ENCODE measurements at regions not wholly inside any gene's neighbourhood (a gene's known extent, or its start where the extent isn't known, plus 50 kb on each side); places are given as distances from the start of the nearest gene placed in this dataset.

DNA sequence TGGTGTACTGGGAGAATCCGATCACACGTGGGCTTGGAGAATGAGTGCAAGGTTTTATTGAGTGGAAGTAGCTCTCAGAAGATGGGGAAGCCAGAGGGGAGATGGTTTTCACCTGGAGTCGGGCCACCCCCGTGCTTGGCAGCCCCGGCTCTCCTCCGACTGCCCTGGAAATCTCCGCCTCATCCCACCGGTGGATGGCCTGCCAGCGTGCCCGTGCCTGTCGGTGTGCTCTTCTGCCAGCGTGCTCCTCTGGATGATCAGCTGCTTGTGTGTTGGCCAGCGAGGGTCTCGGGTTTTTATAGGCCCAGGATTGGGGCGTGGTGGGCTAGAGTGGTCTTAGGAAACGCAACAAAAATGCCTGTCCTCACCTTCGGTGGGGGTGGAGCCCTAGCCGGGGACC is 368.0 kb downstream of the FAT4 start:
- DNase-seq = no peak

DNA sequence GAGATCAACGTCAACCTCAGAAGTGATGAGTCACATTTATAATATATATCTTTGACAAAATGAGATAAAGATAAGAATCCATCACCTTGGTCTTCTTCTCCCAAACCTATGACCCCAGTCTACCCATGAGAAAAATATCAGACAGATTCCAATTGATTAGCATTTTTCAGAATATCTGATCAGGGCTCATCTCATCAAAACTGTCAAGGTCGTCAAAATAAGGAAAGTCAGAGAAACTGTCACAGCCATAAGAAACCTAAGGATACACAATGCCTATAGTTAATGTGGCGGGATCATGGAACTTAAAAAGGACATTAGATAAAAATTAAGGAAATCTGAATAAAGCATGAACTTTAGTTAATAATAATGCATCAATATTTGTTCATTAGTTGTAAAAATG is 374.1 kb downstream of the FAT4 start:
- no peak for DNase-seq

DNA sequence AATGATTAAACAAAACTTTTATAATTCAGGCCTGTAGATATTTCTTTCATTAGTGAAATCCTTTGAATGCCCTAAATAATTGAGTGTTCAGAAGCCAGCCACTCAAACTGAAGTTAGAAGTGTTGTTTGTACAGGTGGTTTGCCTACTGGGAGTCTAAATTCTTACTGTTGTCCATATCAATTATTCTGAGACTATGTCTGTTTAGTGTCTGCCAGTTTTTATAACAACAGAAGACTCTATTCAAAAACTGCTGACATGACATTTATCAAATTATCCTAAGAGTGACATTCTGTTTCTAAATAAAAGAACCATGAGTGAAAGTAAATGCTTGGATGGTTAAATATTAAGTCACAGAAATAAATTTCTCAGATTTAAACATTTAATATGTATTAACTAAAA is 375.1 kb downstream of the FAT4 start:
- no peak for DNase-seq

DNA sequence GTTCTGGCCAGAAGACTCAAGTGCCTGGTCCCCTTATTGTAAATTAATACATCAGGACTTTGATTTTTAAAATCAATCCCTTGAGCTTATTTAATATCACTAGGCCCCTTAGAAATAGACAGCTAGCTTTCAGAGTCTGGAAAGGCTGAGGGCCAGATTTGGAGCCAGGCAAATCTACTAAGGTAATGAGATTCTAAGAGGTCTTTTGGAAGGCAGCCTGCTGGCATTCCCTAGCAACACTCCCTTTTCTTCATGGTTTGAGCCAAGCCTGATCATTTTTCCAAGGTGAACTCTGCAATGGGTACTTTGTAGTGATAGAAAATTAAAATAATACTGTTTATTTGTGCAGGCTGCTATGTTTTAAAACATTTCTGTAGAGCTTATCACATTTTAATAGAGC is 378.5 kb downstream of the FAT4 start:
- no peak for DNase-seq

DNA sequence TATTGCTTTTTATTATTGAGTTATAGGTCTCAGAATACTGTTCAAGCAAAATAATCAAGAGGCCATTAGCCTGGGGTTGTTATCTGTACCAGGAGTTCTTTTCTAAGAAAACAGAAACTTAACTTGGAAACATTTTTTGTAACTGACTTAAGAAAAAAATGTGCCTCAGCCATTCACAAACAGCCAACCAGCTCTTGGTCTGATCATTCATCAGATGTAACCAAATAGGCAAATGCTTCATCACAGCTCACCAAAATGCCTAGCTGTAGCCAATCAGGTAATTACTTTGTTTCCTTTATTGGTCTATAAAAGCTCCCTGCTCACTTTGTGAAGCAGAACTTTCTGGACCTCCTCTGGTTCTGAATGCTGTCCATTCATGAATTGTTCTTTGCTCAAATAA is 387.7 kb downstream of the FAT4 start:
- no peak for DNase-seq

DNA sequence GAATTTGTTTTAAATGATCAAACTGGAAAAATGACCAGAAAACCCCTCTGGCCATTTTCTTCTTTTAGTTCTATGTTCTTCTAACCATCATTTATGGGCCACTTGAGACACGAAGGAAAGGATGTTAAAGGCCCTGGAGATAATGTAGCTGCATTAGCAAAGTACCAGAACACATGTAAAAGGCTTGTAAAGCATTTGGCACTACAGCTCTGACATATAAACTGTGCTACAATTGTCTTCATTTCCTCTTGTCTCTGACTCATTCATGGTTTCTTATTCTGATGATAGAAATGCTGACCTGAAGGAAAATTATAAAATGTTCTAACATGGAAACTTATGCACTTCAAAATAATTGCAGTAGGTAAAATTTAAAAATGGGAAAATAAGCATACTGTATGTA is 388.7 kb downstream of the FAT4 start:
- no peak for DNase-seq

DNA sequence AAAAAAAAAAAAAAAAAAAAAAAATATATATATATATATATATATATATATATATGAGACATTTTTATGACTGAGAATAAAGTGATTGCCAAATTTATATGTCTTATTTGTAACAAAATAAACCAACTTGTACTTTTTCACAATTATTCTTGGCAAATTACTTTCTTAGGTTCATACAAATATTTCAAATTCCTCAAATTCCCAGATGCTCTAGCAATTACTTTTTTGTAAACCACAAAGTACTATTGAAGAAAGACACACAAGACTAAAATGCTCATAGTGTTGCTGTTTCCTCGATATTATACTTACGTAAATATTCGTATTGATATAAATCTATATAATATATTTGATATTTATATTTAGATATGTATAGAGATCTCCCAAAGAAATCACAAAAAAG is 390.0 kb downstream of the FAT4 start:
- DNase-seq = no peak

DNA sequence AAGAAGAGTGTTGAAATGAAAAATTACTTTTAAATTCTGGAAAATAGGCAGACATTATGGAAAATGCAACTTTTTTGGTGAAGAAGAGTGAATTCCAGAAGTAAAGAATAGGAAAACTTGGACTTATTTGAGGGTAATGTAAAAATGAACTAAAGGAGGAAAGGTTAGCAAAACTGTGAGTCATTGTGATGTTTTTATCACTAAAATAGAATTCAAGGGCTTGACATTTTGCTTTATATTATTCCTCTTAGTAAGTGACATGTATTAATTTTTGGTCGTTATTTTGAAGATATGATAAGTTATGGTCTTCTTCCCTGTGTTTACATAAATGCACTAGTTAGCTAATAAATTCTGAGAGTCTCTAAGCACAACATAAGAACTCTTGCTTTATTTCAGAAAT is 390.9 kb downstream of the FAT4 start:
- DNase-seq = no peak

DNA sequence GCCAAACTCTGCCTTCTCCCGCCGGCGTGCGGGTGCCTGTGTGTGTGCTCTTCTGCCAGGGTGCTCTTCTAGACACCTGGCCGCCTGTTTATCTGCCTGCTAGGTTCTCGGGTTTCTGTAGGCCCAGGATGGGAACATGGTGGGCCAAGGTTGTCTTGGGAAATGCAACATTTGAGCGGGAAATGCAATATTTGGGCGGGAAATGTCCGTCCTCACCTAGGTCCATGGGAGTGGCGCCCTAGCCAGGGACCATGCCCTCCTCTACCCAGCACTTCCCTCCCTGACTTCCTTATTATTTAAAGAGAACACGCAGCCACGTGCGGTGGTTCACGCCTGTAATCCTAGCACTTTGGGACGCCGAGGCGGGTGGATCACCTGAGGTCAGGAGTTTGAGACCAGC is 392.6 kb downstream of the FAT4 start:
- DNase-seq = no peak

DNA sequence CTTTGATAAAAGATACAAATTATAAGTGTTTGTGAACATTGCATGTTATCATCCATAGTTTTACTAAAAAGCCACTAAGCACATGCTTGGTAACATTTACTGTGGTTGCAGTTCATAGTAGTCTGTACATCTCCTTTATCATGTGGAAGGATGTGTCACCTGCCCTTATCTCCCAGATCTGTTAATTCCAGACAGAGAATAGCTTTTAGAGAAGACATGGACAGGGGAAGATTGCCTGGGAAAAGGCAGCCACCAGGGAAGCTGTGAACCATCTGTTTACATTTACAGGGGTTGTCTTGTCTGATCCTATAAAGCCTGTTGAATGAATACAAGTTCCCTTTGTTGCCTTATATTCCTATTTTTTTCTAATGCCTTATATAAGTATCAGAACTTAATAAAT is 396.0 kb downstream of the FAT4 start:
- DNase-seq = no peak

DNA sequence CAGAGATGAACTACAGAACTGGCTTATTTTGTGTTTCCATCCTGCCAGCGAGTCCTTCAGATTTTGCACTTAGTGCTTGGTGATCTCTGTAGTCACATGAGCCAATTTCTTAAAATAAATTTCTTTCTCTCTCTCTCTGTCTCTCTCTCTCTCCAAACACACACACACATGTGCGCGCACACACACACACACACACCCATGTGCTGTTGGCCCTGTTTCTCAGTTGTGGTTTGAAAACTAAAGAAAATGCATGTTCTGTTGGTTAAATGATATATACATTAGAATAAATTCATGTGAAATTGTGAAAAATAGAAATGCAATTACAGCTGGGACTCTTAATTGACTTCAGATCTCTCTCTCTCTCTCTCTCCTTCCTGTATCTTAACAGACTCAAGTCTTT is 399.3 kb downstream of the FAT4 start:
- no peak for DNase-seq

DNA sequence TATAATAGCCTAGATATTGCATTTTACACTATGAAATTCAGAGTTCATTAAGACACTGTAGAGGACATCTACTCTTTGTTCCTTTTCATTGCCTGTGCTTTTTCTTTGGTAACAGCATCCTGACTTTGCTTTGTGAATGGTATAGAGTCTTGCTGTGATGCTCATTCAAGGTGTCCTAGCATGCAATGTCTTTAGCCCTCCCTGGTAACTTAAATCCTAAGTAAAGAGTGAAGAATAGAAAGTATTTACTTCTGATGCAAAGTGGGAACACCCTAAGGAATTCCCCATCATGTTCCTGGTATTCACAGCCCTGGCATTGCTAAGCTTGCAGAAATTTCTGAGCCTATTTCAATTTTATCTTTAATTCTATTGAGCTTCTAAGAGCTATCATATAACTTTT is 400.1 kb downstream of the FAT4 start:
- DNase-seq = no peak

DNA sequence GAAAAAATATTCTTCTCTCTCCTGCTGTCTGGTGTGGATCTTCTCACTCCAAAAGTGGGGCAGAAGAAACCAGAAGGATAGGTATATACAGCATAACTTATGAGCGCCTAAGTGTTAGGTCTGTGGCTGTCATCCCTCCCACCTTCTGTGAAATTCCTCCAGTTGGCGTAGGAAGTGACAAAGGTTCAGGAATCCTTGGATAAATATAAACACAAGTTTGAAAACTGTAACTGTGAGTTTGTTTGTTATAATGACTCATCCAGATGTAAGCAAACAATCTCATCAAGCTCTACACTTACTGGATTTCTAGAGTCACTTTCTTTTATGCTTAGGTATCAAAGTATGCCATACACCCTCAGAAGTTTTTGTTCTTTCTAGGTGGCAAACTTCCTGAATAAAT is 405.2 kb downstream of the FAT4 start:
- DNase-seq = no peak

DNA sequence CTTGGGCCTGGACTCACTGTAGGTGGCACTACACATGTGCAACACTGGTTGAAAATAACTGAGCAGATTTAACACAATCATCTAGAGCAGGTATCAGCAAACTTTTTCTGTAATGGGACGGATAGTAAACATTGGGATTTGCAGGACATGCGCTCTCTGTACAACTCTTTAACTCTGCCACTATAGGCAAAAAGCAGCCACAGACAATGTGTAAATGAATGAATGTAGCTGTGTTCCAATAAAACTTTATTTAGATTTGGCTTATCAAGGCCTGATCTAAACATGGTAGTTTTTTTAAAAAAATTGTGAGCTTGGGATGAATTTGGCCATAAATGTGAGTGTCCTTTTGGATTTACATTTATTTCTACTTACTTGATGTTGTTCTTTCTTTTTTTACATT is 407.3 kb downstream of the FAT4 start:
- DNase-seq = no peak

DNA sequence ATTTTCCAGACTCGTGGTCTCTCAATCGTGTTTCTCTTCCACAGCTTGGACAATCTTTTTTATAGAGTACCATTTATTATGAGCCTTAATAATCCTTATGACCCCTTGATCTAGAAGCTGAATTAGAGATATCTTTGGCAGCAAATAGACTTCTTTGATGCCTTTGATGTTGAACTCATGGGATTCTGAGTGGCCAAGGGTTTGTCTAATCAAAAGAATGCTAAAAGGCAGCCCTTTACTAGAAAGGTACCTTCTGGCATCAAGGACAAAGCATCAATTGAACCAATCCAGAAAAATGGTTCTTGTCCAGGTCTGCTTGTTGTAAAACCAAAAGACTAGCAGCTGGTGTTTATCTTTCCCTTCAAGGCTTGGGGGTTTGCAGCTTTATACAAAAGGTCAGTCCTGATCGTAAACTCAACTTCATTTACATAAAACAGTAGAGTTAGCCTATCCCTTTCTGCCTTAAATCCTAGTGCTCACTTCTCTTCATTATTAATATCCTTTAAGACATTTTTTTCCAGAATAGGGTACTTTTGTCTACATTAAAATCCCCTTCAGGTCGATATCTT is 411.3 kb downstream of the FAT4 start:
- no peak for DNase-seq

DNA sequence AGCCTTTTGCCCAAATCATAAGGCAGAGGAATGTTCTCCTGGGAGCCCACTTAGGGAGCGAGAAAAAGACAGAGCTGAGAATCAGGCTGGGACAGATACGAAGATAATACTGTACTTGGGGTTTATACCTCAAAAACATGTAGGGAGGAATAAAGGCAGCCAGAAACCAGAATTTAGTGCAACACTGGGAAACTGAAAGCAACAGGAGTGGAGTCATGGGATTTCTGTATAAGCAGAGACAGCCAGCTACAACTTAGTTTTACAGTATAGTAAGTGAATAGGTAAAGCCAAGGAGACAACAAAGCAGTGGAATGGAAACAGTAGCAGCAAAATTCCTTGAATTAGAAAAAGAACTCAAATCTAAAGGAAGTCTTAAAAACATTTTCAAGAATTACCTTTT is 413.2 kb downstream of the FAT4 start:
- no peak for DNase-seq

DNA sequence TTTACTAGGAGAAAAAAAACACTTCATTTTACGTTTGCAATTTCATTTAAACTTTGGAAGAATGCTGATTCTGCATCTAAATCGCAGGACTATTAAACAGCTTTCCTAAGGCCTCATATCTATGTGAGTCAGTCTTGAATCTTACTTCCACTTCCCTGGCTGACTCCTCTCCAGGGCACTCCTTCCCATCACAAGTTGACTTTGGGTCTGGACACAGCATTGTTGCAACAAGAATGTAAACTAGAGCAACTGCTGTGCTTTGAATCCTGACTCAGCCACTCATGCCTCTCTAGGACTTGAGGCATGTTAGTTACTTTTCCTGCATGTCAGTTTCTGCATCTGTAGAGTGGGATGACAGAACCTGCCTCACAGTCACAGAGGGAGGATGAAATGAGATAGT is 413.8 kb downstream of the FAT4 start:
- DNase-seq = no peak

DNA sequence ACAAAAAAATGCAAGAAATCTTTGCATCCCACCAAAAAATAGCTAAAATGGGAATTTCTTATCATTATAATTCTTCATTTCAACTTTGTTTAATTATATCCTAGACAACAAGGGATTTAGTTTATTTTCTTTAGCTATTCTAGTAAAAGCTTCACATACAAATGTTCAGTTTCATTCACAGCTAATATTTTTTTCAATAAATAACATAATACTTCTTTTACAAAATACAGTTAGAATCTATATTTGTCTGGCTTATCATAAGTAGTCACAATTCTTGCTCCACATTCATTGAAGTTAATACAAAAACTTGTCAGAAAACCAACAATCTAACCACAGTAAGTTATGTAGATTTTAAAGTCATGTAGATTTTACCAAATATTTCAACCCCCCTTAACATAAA is 414.4 kb downstream of the FAT4 start:
- no peak for DNase-seq

DNA sequence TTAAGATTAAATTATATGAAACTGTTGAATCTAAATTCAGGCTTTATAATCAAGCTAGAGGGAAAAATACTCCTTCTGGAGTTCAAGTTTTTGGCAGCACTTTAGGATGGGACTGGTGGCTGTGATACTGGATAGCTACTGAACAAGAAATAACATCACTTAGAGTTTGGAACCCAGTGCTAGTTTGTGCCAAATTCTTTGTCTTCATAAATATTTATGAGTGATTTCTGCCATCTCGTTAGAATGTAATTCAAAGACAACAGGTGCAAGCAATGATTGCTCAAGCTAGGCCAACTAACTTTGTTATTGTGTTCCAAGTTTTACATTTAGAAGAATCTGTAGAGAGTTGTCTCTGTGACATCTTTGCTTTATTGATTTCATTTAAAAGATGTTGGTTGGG is 417.9 kb downstream of the FAT4 start:
- no peak for DNase-seq

DNA sequence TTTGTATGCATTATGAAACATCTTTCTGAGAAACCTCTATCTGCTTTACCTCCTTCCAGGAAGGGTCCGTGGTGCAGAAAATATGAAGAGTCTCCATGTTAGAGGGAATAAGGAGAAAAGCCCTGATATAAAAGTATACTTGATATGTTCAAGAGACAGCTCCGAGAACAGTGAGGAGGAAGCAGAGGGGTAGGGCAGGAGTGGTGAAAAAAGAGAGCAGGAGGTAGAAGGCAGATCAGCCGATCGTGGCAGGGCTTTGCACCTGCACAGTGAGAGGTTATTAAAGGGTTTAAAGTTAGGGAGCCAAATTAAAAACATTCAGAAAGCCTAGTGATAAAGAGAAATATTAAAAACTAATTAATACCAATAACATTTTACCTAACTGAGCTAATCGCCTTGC is 419.7 kb downstream of the FAT4 start:
- DNase-seq = no peak

DNA sequence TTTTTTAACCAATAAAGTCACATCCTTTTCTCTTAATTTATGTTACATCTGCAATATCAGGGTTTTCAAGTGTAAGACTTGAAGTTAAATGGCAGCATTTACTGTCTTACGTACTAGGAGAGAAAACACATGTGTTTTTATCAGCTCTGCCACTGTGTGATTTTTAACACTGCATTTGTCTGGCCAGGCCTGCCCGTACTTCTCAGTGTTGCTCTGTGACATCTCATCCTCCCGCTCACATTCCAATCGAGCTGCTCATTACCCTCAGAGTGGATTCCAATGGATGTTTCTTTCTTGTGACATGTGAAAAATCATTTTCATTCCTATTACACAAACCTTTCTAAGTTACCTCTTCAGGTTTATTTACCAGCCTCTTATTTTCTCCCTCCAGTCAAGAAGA is 420.3 kb downstream of the FAT4 start:
- no peak for DNase-seq

DNA sequence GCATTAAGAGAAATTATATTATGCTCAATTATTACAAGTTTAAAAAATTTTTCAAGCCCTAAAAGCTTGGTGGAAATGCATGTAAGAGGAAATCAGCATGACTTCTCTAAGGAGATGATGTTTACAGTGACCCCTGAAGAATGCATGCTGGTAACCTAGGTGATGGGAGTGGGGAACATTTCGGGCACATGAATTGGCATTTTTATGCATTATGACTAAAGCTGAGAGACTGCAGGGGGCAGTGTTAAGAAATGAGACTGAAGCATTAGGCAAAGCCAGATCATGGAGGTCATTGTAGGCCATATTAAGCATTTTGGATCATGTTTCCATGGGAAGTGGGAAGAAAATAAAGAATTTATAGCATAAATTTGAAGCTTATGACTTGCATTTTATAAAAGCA is 421.3 kb downstream of the FAT4 start:
- DNase-seq = no peak

DNA sequence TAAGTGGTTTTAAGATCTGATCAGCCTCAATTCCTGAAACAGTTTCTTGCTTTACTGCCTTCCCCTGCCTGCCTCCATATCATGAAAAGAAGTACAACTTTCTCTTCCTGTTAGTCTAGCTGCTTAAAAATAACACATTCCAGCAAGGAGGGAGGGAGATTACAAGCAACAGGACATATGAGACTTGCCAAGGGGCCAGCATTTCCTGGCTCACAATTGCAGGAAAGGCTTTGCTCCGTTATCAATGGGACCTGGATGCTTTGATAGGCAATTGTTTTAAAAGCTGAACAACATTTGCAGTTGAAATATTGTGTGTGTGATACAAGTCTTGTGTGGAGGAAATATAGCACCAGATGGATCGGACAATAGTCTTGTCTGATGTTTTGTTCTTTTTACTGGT is 425.0 kb downstream of the FAT4 start:
- DNase-seq = no peak

DNA sequence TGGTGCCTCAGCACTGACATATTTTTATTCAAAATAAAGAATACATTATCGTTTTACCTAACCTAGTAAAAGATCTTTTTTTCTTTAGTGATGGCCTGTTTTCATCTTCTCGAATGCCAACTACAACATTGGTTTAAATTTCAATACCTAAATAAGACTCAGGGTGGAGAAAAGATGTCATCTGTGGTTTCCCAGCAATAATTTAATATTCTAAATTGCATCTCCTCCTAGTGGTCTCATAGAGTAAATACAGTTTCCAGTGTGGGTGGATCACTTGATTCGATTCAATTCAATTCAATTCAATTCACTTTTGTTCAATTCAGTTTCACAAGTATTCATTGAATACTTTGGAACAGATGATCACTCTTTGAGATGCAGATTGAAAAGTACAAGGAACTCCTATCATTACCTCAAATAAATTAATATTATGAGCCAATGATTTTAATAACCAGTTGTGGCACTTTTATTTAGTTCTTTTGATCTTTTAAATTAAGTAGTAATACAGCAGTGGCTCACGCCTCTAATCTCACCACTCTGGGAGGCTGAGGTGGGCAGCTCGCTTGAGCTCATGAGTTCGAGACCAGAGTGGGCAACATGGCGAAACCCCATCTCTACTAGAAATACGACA is 427.2 kb downstream of the FAT4 start:
- DNase-seq = no peak
